Hepatic stellate cell (primary cell): ENCODE measurements at regions not wholly inside any gene's neighbourhood (a gene's known extent, or its start where the extent isn't known, plus 50 kb on each side); places are given as distances from the start of the nearest gene placed in this dataset.

ENCODE experiments used
- DNase-seq: peaks from one replicate; pipeline ENCODE4 v3.0.0; 2011; ENCODE audit warnings: low spot score

- no peak for DNase-seq
These were observed 160.6 kb upstream of the COL21A1 start for GRCh38 chr6:56407883-56408410.

GRCh38 chr6:56406276-56407269, 159.2 kb upstream of the COL21A1 start:
- DNase-seq = no peak

- no peak for DNase-seq
These were observed 157.2 kb upstream of the COL21A1 start for GRCh38 chr6:56404599-56404998.

GRCh38 chr6:56403745-56404144, 156.4 kb upstream of the COL21A1 start:
- DNase-seq = no peak

GRCh38 chr6:56401477-56402070, 154.2 kb upstream of the COL21A1 start:
- no peak for DNase-seq

GRCh38 chr6:56400273-56400672, 152.9 kb upstream of the COL21A1 start:
- DNase-seq = no peak

GRCh38 chr6:56399672-56400263, 152.4 kb upstream of the COL21A1 start:
- no peak for DNase-seq

GRCh38 chr6:56399250-56399671, 151.9 kb upstream of the COL21A1 start:
- no peak for DNase-seq

GRCh38 chr6:56396435-56396834, 149.1 kb upstream of the COL21A1 start:
- no peak for DNase-seq

GRCh38 chr6:56393615-56394612, 146.5 kb upstream of the COL21A1 start:
- no peak for DNase-seq

GRCh38 chr6:56388415-56388755, 141.0 kb upstream of the COL21A1 start:
- DNase-seq = no peak

- DNase-seq = no peak
These were observed 140.4 kb upstream of the COL21A1 start for GRCh38 chr6:56387621-56388414.

- no peak for DNase-seq
These were observed 139.3 kb upstream of the COL21A1 start for GRCh38 chr6:56386717-56387116.

- no peak for DNase-seq
These were observed 138.7 kb upstream of the COL21A1 start for GRCh38 chr6:56385981-56386593.

- DNase-seq = no peak
These were observed 135.8 kb upstream of the COL21A1 start for GRCh38 chr6:56383160-56383559.

GRCh38 chr6:56382416-56382940, 135.1 kb upstream of the COL21A1 start:
- no peak for DNase-seq

- no peak for DNase-seq
These were observed 134.4 kb upstream of the COL21A1 start for GRCh38 chr6:56381801-56382251.

- no peak for DNase-seq
These were observed 133.1 kb upstream of the COL21A1 start for GRCh38 chr6:56380476-56380875.

GRCh38 chr6:56378966-56379585, 131.7 kb upstream of the COL21A1 start:
- no peak for DNase-seq
